GM19438 (cell line): ENCODE measurements at regions not wholly inside any gene's neighbourhood (a gene's known extent, or its start where the extent isn't known, plus 50 kb on each side); places are given as distances from the start of the nearest gene placed in this dataset.

Source experiments
- ATAC-seq: cut with Tn5 transposase; IDR thresholded peaks from one replicate; pipeline ENCODE4 v1.9.1; 2021; ENCODE audit warnings: low read depth; ENCODE audit not compliant: unreplicated experiment

DNA sequence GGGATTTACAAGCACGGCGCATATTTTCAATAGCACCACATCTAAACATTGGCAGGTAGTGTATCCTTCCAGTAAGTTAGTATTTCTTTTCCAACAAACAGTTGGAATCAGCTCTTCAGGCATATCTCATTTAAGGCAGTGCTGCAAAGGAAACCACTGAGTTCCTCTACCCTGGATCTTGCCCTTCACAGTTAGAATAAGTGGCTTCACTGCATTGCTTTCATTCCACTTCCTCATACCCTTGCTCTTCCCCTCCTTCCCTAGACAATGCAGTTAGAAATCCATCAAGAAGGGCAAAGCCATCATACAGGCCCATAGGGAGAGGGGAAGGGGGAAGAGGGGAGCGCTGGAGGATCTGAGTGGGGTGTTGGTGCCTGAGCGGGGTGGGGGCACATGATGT lies 173.7 kb downstream of the FBXO15 start:
- no peak for ATAC-seq

DNA sequence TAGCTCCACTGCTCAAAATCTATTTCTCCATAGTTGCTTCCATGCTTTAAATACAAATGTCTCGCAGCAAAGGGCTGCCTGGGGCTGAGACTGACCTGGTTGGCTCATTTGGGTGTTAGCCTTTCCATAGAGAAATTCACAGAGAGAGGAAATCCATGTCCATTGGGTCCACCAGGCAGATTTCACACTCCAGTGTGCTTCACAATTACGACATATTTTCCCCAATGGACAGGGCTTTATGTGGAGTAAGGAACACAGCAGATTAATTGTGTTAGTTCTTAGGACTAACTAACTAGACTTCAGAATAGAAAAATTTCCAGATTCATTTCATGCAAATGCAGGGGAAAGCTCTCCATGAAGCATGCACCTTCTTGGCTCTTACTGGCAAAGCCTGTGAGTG lies 180.7 kb downstream of the FBXO15 start:
- no peak for ATAC-seq

DNA sequence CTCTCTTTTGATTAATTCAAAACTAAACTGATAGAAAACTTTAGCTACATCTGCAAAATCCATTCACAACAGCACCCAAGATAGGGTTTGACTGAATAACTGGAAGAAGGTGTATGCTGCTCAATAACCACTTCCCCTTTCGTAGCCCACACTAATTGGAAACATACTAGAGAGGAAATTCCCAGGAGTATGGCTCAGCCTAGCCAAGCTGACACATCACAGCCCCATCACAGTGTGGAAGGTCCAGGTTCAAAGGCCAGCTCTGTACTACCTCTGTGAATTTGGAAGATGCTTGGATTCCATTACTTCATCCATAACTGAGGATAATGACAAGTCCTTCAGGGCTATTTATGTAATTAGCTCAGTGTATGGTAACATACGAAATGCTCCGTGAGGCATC lies 185.4 kb downstream of the FBXO15 start:
- ATAC-seq, result no peak

DNA sequence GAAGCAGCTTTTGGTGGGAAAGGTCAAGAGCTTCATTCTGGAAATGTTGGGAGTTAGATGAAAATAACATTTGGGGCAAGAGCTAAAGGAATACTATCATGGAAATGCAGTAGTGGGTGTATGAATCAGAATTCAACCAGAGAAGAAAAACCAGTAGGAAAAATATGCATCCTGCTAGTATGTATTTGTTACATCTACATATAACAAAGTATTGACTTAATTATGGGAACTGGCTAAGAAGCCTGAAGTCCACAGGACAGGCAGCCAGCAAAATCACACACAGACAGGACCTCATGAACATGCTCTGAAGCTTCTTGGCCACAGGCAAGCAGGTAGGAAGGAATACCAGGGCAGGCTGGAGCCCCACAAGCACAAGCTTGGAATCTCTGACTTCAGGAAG lies 185.8 kb downstream of the FBXO15 start:
- no peak for ATAC-seq

DNA sequence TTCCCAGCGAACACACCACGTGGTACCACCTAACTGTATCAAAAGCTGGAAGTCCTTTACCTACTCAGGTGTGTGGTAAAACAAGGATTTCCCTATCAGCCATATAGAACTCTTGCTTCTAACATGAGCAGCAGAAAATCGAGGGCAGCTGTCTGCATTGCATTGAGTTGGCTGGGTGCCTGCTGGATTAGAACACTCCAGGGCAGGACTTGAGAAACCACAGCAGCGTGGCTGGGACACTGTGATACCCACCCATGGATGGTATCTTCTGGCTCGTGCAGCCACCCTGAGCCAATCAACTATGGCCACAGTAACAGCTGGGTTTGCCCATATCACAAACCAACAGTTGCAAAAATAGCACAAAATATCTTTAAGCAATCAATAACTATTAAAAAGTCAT lies 188.3 kb downstream of the FBXO15 start:
- ATAC-seq, result no peak

DNA sequence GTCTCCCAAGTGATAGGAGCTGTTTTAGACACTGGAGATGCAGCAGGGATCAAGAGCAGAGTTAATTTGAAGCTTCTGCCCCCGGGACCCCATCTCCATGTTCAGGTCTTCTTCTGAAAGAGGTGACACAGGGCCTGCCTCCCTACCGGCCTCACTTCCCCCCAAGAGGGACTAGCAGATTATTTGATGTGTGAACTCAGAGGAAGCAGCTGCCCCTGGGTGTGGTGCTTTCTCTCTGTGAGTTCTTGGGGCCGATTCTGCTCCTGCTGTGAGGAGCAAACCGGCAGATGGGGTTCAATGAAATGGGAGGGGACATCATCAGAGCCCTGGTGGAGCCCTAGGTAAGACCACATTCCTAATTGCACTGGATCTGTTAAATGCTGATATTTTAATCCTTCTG lies 193.4 kb downstream of the FBXO15 start:
- ATAC-seq, result no peak

DNA sequence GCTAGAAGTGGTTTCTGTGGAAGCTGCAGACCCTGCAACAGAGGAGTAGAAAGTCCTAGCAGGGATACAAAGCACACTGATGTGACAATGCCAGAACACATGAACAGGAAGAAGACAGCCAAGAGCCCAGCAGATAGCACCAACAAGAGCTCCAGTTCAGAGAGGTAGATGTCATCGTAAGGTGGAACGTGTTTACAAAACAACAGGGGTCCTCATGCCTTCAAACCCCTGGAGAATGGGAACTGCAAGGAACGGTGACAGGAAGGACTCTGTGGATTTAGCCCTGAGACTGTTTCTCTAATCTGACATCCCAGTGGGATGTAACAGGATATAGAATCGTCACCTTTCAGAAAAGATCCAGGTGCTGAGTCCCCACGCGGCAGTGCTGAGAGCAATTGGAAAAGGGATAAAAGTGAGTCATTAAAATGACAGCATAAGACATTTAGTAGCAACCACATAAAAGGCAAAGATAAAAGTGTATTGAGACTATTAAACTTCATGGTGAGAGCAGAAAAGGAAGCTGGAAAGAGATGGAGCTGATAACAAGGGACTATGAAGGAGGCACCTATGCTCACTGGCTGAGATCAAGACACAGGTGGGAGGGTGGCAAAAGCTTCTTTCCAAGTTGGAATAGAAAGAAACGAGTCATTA lies 195.2 kb downstream of the FBXO15 start:
- no peak for ATAC-seq

DNA sequence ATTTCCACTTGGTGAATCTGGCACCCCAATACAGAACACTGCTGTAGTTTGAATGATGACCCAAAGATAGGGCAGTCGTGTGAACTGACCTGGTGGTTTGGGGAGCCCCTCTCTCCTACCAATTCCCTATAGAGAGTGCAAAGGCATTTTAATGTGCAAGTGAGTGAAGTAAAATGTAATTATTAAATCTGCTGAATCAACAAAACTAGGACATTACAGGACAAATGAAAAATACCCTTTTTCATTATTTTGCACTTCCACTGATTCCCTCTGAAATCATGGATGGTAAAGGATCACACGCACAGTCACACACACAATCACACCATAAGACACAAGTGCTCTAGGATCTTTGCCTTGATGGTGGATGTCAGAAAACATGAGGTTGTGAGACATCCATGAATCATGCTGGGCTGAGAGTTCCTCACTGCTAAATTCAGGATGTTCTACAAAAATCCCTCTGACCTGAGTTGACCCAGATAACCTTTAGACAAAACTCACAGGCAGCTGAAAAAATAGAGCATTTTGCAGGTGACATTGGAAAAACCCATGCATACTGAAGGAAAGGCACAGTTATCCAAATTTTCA lies 197.4 kb downstream of the FBXO15 start:
- ATAC-seq, result no peak

DNA sequence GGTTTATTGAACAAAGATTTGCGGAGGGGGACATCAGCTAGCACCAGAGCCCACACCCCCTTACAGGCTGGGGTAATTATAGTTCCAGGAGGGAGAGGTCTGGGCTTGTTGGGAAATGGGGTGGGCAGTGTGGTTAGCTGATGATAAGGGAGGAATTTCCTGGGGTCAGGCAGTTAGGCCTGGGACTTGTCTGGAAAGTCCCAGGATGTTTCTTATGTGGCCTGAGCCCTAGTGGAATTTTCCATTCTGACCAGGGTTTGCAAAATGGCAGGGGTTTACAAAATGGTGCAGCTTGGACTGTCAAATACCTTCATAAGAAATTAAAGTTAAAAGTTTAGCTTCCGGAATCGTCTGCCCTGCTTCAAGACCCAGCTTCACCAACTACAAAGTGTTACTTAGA lies 199.1 kb downstream of the FBXO15 start:
- ATAC-seq, result no peak

DNA sequence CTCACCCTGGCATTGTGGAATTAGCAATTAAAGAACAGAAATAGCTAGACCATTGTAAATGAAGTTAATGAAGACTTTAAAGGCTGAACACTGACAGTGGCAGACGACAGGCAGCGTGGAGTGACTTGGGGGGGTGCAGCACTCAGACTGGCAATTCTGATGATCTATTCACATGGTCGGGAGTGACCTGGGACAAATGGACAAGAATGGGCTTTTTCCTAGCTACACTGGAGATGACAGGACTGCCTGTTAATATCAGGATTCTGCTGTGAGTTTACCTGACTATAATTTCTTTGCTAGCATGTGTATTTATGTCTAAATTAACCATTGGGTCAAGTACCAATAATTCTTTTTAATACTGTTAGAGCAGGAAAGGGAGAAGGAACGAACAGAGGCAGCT lies 199.6 kb downstream of the FBXO15 start:
- ATAC-seq, result no peak

DNA sequence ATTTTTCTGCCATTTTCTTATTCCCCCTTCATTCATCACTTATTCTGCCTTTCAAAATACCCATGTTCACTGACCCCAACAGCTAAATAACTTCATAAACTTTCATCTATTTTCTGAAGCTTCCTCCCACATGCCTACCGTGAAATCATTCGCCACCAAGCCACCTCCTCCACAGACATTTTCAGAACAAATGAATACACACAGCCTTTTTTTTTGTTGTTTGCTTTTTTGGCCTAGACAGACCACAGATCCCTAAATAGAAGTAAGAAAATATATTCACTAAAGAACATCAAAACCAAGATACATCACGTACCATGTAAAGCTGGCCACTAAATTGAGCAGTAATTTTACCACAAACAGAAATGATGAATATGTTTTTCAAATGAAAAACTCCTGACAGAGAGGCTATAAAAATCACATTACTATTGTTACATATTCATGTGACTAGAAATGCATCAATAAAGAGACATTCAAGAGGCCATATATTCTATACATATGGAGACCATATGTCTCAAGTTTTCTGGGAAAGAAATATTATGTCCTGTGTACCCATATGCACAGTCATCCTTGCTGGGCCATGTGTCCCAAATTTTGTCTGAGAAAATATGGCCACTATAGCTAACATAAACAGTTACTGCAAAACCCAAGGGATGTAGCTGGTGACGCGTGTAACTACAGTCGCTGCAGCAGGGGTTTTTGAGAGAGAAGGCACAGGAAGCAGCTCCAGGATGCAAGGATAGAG lies 200.3 kb downstream of the FBXO15 start:
- no peak for ATAC-seq

DNA sequence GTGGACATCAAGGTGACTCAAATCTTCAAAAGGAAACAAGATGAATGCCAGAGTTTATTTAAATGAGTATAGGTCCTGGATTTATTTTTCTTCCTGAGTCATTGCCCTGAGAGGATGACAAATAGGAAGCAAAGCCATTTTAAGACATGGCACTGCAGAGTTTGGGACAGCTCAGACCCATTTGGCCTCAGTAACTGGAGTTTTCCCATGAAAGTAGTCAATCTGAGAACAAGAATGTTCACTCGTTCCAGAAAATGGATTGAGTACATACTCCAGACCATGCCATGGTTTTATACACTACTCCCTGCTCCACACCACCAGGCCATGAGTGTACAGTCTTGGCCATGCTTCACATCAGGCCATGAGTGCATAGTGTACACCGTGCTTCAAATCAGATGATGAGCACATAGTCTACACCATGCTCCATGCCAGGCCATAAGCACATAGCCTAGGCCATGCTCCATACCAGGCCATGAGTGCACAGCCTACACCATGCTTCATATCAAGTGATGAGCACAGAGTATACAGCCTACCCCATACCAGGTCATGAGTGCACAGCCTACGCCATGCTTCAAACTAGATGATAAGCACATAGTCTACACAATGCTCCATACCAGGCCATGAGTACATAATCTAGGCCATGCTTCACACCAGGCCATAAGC lies 202.4 kb downstream of the FBXO15 start:
- ATAC-seq, result no peak

DNA sequence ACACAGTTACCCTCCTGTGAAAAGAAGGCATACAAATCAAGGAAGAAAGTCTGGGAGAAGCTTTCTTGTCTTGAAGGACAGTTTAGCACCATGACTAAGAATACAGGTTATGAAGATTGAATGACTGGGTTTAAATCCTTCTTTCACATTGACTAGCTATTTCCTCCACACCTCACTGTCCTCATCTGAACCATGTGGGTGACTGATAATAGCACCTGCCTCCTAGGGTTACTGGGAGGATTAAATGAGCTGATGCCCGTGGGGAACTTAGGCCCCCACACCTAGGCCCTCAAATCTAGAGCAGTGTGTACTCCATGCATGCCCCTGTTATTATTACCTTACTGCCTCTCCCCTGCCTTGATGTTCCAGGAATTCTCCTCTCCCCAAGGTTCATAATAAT lies 202.9 kb downstream of the FBXO15 start:
- ATAC-seq, result no peak

DNA sequence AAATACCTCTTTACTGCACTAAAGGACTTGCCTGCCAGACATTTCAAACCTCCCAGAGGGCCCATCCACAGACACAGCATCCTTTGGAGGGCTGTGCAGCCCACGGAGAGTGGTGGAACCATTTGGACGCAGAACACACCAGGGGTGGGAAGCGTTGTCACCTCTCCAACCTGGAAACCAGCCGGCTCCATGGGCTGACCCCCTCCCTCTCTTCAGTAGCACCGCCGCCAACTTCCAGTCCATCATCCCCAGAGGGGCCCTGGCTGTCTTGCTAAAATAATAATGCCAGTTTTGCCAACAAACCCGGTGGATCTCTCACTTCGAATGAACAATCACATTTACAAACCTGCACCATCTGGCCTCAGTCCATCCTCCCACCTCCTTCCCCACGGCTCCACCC lies 203.9 kb downstream of the FBXO15 start:
- ATAC-seq, result no peak

DNA sequence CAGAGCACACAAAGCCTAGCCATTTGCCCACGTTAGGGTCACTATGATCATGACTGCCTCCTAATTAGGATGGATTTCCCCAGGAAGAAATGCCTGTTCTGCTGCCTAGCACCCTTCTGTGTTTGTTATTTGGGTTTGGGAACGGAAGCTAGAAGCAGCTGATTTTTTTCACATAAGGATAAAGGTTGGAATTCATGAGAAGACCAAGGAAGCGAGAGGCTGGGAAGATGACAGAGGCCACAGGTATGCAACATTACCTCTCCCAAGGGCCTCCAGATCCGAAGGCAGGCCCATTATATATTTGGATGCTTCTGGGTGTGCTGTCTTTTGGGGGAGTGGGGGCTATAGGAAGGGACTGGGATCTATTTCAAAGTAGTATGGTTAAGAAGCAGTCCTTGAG lies 204.7 kb downstream of the FBXO15 start:
- ATAC-seq, result no peak

DNA sequence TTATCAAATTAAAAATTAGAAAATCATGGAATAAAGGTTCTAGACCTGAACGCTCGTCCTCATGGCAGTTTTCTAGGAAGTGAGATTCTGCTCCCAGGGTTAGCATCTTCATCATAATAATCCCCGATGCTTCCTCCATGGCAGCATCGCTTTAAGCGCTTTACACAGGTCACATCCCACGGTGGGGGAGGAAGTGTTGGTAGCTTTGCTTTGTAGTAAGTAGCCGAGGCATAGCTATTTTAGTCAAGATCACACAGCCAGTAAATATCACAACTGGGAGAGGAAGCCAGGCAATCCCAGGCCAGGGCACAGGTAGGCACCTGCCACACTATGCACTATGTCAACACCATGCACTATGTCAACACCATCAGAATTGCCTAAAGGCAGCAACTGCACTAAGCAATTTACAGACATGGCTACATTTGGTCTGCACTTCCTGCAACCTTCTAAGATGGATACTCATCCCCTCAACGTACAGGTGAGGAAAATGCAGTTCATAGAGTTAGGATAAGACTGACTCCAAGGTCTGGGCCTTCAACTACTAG lies 205.5 kb downstream of the FBXO15 start:
- ATAC-seq, result no peak

DNA sequence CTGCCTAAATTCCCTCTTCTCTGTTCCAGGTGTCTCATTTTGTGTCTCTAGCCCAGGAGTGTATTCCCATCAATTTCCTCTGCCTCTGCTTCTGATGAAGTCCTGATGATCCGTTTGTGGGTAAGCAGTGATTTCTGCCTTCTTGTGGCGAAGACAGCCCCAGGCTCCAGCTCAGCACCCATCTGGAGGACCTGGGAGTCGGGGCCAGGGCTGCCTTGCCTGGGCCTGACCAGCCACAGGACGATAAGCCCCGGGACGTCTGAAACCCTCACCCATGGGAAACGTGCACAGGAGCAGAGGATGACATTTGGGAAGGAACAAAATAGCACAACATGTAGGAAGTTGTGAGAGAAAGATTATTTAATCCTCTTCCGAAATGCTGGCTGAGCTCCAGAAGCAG lies 206.9 kb downstream of the FBXO15 start:
- ATAC-seq, result no peak

DNA sequence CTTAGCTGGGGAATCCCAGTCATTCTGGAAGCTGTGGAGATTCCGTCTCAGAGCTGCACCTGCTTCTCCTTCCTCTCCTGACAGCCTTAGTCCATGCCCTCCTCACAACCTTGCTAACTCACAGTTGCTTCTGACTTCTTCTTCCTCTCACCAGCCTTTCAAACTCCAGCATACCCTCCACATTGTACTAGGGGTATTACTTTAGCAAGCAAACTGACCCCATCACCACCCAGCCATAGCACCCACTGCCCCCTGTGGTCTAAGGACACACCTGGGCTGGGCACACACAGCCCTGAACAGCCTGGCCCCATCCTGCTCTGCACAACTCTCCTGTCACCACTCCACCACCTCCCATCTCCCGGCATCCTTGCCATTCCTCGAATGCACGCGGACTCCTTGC lies 208.2 kb downstream of the FBXO15 start:
- no peak for ATAC-seq

DNA sequence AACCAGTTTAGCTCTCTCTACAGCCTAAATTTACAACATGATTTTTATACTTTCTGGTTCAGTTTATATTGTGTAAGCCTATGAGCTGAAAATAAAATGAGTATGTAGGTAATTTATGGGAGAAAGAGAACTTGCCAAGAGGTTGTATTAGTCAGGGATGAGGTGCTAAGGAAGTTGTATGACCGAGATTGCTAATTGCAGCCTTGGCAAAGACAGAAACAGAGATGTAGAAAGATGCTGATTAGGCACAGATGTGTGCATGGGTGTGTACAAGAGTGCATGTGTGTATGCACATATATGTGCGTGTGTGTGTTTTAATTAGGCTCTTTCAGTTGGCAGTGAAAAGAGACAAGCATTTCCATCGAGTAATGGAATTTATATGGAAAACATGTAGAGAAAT lies 213.9 kb downstream of the FBXO15 start:
- ATAC-seq, result no peak

DNA sequence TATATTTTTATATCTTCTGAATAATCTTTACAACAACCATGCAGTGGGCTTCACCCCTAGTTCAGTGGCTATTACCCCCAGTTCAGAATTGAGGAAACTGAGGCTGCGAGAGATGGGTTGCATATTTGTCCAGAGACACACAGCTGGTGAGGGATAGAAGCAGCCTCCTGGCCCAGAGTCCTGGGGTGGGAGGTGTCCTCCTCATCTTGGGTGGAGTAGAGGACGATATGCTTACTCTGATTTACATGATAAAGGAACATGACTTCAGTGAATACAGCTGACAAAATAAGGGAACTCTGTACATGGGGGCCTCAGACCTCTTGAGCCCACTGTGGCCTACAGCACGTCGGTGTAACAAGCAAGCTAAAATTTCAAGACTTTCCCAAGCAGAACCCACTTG lies 214.7 kb downstream of the FBXO15 start:
- no peak for ATAC-seq

DNA sequence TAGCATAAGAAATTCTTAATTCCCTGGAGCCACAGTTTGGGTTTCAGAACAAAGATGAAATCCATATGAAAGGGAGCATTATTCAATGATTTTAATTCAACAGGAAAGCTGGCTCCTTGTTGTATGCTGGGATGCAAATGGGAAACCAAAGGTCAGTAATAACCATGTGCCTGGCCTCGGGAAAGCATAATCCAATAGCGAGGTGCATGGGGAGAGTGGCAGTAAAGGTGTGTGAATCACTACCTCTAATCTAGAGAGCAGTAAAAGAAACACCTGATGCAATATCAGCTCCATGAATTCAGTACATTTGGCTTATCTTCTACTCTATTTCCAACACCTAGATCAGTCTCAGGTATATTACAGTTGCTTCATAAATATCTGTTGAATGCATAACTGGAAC lies 220.1 kb downstream of the FBXO15 start:
- no peak for ATAC-seq
